NCI-H2227 (cell line): ENCODE measurements at regions not wholly inside any gene's neighbourhood (a gene's known extent, or its start where the extent isn't known, plus 50 kb on each side); places are given as distances from the start of the nearest gene placed in this dataset.
"Not testable (repeated sequence)": the region's sequence is repeated elsewhere in the genome, so short reads cannot be mapped to it uniquely, and the experiment has no call there.

ENCODE experiments used
- DNase-seq: peaks from one replicate; lab custom pipeline; 2025; ENCODE audit not compliant: unreplicated experiment; lab: John Stamatoyannopoulos, UW

GRCh38 chr13:44668688-44669087 lies 92.6 kb upstream of the TSC22D1 start:
- no peak for DNase-seq

- no peak for DNase-seq
Measured at GRCh38 chr13:44667943-44668342, 91.8 kb upstream of the TSC22D1 start.

DNA sequence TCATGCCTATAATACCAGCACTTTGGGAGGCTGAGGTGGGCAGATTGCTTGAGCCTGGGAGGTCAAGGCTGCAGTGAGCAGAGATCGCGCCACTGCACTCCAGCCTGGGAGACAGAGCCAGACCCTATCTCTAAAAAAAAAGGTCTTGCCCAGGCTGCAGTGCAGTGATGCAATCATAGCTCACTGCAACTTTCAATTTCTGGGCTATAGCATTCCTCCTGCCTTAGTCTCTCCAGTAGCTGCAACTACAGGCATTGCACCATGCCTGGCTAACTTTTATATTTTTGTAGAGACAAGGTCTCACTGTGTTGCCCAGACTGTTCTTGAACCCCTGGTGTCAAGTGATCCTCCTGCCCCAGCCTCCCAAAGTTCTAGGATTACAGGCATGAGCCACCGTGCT lies 90.4 kb upstream of the TSC22D1 start:
- DNase-seq = not testable (repeated sequence)

DNA sequence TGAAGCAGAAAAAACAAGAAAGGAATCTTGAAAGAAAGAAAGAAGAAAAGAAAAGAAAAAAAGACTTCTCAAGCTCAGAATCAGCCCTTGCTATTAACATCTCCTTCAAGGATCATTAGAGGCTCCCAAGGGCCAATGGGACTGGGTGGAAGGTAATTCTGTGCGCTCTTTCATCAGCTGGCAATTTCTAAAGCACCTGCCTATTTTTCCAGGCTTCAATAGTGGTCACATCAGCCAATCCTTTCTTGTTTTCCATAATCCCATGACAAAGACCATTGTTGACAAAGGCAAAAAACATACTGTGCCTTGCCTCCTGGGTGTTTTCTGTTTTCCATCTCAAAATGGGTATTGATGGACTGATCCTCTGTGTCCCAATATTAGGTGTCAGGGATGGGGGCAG lies 88.2 kb upstream of the TSC22D1 start:
- DNase-seq = no peak

DNA sequence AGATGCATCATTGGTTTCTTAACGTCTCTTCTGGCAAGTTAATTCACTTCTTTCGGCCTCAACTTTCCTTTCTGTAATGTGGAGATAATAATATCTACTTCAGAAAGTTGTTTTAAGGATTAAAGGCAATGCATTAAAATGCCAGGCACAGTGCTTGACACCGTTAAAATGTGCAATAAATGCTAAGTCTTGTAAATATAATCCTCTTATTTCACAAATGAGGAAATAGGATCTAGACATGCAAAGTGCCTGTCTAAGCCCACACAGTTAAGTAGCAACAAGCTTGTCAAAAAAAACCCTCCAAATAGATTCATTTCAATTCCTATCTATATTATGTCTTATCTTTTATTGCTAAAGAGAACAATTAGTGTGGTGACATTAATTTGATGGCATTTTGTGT lies 86.4 kb upstream of the TSC22D1 start:
- no peak for DNase-seq

DNA sequence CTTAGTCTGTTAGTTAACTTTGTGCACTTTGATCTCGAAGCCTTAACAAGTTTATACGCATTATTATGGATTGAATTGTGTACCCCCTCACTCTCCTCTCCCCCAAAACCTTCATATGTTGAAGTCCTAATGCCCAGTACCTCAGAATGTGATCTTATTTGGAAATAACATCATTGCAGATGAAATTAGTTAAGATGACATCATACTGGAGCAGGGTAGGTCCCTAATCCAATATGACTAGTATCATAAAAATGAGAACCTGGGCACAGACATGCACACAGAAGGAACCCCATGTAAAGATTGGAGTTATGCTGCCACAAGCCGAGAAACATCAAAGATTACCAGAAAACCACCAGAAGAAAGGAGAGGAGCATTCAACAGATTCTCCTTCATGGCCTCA lies 85.8 kb upstream of the TSC22D1 start:
- no peak for DNase-seq

GRCh38 chr13:44660050-44660449 lies 83.9 kb upstream of the TSC22D1 start:
- DNase-seq = no peak

- DNase-seq = peak; percentile 40
Measured at GRCh38 chr13:44652962-44653660, 77.0 kb upstream of the TSC22D1 start.

GRCh38 chr13:44652168-44652567 lies 76.0 kb upstream of the TSC22D1 start:
- no peak for DNase-seq

- no peak for DNase-seq
Measured at GRCh38 chr13:44651724-44652123, 75.6 kb upstream of the TSC22D1 start.

- DNase-seq = no peak
Measured at GRCh38 chr13:44651209-44651608, 75.1 kb upstream of the TSC22D1 start.

- no peak for DNase-seq
Measured at GRCh38 chr13:44649834-44650233, 73.7 kb upstream of the TSC22D1 start.

GRCh38 chr13:44649104-44649428 lies 72.9 kb upstream of the TSC22D1 start:
- no peak for DNase-seq

GRCh38 chr13:44648392-44649103 lies 72.4 kb upstream of the TSC22D1 start:
- DNase-seq = no peak

GRCh38 chr13:44647560-44647959 lies 71.4 kb upstream of the TSC22D1 start:
- not testable (repeated sequence) for DNase-seq

DNA sequence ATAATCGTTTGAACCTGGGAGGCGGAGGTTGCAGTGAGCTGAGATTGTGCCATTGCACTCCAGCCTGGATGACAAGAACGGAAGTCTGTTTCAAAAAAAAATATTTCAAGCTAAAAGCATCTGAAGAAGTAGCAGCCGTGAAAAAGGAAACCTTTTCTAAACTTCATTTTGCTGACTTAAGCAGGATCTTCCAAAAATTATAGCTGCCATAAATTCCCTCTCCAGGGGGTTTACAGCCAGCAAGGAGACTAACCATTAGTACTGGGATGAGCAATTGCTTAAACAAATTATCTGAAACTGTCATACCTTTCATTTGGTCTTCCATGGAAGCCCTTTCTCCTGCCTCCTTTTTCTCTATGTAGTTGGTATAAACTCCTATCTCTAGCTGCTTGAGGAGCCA lies 69.9 kb upstream of the TSC22D1 start:
- DNase-seq = no peak

GRCh38 chr13:44643256-44643655 lies 67.1 kb upstream of the TSC22D1 start:
- DNase-seq = no peak

DNA sequence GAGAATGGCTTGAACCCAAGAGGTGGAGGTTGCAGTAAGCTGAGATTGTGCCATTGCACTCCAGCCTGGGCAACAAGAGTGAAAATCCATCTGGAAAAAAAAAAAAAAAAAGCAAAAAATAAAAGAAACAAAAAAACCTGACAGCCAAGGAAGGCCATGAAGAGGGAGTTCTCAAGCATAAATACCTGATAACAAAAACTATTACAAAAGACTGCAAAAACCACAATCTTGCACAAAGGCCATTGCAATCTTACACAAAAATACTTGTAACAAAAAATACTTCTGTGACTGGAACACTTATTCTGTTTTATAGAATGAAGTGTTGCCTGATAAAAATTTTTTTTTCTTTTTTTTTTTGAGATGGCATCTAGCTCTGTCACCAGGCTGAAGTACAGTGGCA lies 61.5 kb upstream of the TSC22D1 start:
- DNase-seq = no peak

DNA sequence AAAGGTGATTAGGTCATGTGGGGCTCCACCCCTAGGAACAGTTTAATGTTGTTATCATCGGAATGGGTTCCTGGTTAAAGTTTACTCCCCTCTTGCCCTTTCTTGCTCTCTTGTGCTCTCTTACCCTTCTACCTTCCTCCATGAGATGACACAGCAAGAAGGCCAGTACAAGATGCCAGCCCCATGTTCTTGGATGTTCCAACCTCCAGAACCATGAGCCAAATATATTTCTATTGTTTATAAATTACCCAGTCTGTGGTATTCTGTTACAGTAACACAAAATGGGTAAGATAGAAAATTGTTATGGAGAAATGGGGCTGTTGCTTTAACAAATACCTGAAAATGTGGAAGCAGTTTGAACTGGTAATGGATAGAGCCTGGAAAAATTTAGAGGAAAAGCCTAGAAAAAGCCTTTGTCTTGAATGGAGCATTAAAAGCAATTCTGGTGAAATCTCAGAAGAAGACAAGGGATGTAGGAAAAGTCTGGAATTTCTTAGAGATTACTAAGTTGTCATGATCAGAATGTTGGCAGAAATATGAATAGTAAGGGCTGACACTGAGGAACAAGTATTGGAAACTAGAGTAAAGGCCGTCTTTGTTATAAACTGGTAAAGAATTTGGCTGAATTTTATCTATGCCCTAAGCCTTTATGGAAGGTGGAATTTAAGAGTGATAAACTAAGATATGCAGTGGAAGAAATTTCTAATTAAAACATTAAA lies 53.5 kb upstream of the TSC22D1 start:
- no peak for DNase-seq

GRCh38 chr13:44628826-44629225 lies 52.7 kb upstream of the TSC22D1 start:
- DNase-seq = not testable (repeated sequence)

DNA sequence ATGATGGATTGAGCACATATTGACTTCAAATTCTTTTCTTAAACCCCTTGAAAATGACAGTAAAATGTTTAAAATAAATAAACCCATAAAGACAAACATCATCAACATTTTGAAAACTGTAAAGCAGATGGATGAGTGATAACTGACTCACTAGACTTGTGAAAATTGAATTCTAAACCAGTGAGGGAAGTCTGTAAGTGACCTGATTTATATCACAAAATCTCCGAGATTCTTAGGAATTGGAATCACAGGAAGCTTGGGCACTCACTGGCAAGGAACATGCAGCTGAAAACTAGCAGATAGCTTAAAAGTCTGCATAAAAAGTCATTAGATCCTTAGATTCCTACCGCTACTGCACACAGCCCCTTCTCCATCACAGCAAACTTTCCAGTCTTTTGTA lies 51.3 kb upstream of the TSC22D1 start:
- DNase-seq = no peak

GRCh38 chr13:44626176-44626575 lies 50.0 kb upstream of the TSC22D1 start:
- DNase-seq = no peak
